Neural cell (in vitro differentiated cells): ENCODE measurements at regions not wholly inside any gene's neighbourhood (a gene's known extent, or its start where the extent isn't known, plus 50 kb on each side); places are given as distances from the start of the nearest gene placed in this dataset.

Experiments
- H2AFZ ChIP-seq: fragments of 200-600, 300-800 bp; sonication (generic), shearing (Covaris generic); 2 replicates; pipeline ENCODE4 v1.6.0; 2014; ENCODE audit warnings: low read depth, mild to moderate bottlenecking, antibody characterized with exemption, low read length, moderate library complexity
- H3F3A ChIP-seq: fragments of 200-600 bp; shearing (Covaris generic); 2 replicates; pipeline ENCODE4 v1.6.1; 2016; ENCODE audit warnings: mild to moderate bottlenecking, moderate library complexity, mixed read lengths, antibody characterized with exemption, low read length; ENCODE audit not compliant: insufficient read depth, poor library complexity, severe bottlenecking
- H3K27ac ChIP-seq: fragments of 200-600, 300-800 bp; sonication (generic), shearing (Covaris generic); 2 replicates; pipeline ENCODE4 v1.5.1; 2014; ENCODE audit warnings: mild to moderate bottlenecking, low read length, moderate library complexity
- H3K27me3 ChIP-seq: fragments of 300-800, 200-600 bp; sonication (generic), shearing (Covaris generic); 2 replicates; pipeline ENCODE4 v1.6.0; 2014; ENCODE audit warnings: mild to moderate bottlenecking, low read depth, low read length, moderate library complexity; ENCODE audit not compliant: insufficient read depth
- H3K36me3 ChIP-seq: fragments of 300-800, 200-600 bp; sonication (generic), shearing (Covaris generic); 2 replicates; pipeline ENCODE4 v1.5.1; 2014; ENCODE audit warnings: mild to moderate bottlenecking, antibody characterized with exemption, low read length, moderate library complexity; ENCODE audit not compliant: insufficient read depth
- H3K4me2 ChIP-seq: fragments of 300-800, 200-600 bp; sonication (generic), shearing (Covaris generic); 2 replicates; pipeline ENCODE4 v1.6.0; 2014; ENCODE audit warnings: mild to moderate bottlenecking, low read length
- H3K4me3 ChIP-seq: fragments of 300-800, 200-600 bp; sonication (generic), shearing (Covaris generic); 2 replicates; pipeline ENCODE4 v1.5.1; 2014; ENCODE audit warnings: mild to moderate bottlenecking, low read length, moderate library complexity
- H3K79me2 ChIP-seq: fragments of 200-600 bp; shearing (Covaris generic); replicated peaks from 2 replicates; pipeline ENCODE4 v1.6.0; 2014; ENCODE audit warnings: mild to moderate bottlenecking, low read length, moderate library complexity; ENCODE audit not compliant: insufficient read depth
- H3K9ac ChIP-seq: fragments of 300-800, 200-600 bp; sonication (generic), shearing (Covaris generic); 2 replicates; pipeline ENCODE4 v1.6.1; 2016; ENCODE audit warnings: mild to moderate bottlenecking, low read length, mixed read lengths
- H3K9me2 ChIP-seq: fragments of 200-600 bp; shearing (Covaris generic); 2 replicates; pipeline ENCODE4 v1.6.1; 2016; ENCODE audit warnings: mild to moderate bottlenecking, low read length, mixed read lengths; ENCODE audit not compliant: insufficient read depth
- H3K9me3 ChIP-seq: fragments of 200-600, 300-800 bp; sonication (generic), shearing (Covaris generic); 2 replicates; pipeline ENCODE4 v1.6.1; 2016; ENCODE audit warnings: mild to moderate bottlenecking, mixed run types, low read length, moderate library complexity, mixed read lengths
- H4K20me1 ChIP-seq: fragments of 200-600 bp; shearing (Covaris generic); 2 replicates; pipeline ENCODE4 v1.6.1; 2016; ENCODE audit warnings: mild to moderate bottlenecking, mixed run types; ENCODE audit not compliant: insufficient read depth
- EP300 ChIP-seq: fragments of 450-650 bp; conservative IDR thresholded peaks from 2 replicates; pipeline ENCODE4 v1.6.1; 2014; ENCODE audit warnings: antibody characterized with exemption, mild to moderate bottlenecking, moderate library complexity; ENCODE audit not compliant: poor library complexity, severe bottlenecking
- EZH2 ChIP-seq: fragments of 200-600, 300-800 bp; shearing (Covaris generic), sonication (generic); IDR thresholded peaks from 2 replicates; pipeline ENCODE4 v1.6.1; 2014; ENCODE audit warnings: antibody characterized with exemption, low read length, borderline replicate concordance, mild to moderate bottlenecking; ENCODE audit not compliant: insufficient read depth, poor library complexity, severe bottlenecking
- MXI1 ChIP-seq: fragments of 450-650 bp; conservative IDR thresholded peaks from 2 replicates; pipeline ENCODE4 v1.6.1; 2014; ENCODE audit warnings: antibody characterized with exemption, mild to moderate bottlenecking; ENCODE audit not compliant: poor library complexity, severe bottlenecking
- POLR2AphosphoS5 ChIP-seq: IDR thresholded peaks from 2 replicates; pipeline ENCODE4 v1.6.1; 2012
- SMC3 ChIP-seq: fragments of 450-650 bp; conservative IDR thresholded peaks from 2 replicates; pipeline ENCODE4 v1.6.1; 2014; ENCODE audit warnings: antibody characterized with exemption, mild to moderate bottlenecking, moderate library complexity; ENCODE audit not compliant: poor library complexity
- TAF1 ChIP-seq: IDR thresholded peaks from 2 replicates; pipeline ENCODE4 v1.6.1; 2012; ENCODE audit warnings: low read depth
- TF ChIP-seq, protein P1 (sequence below): fragments of 450-650 bp; IDR thresholded peaks from 2 replicates; pipeline ENCODE4 v1.5.1; 2014; ENCODE audit warnings: antibody characterized with exemption, mild to moderate bottlenecking, moderate library complexity; ENCODE audit not compliant: poor library complexity, severe bottlenecking
- TF ChIP-seq, protein P2 (sequence below): IDR thresholded peaks from 2 replicates; pipeline ENCODE4 v1.6.1; 2012; ENCODE audit warnings: borderline replicate concordance

DNA sequence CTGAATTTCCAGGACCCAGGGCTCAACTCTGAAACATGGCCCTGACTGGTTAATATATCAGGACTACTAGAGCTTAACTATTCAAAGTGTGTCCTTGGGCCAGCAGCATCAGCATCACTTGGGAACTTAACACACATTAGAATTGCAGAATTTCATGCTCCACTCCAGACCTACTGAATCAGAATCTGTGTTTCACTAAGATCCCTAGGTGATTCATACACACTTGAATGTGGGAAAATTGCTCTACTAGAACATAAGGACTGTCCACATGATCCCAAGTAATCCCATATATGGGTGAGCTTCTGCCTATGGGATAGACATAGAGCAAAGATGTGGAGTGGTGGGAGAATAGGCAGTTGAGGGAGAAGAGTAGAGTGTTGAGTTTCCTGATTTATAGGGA is 192.5 kb upstream of the CLNK start:
- H3K9me2 ChIP-seq = no peaks in the 10 kb centered on the region
- no peak overlapping the region for H2AFZ ChIP-seq
- H3K27ac ChIP-seq = no peak overlapping the region
- H3K79me2 ChIP-seq = no peaks in the 10 kb centered on the region
- H3K9me3 ChIP-seq = no peaks in the 10 kb centered on the region
- H3K4me3 ChIP-seq = no peak overlapping the region
- no peak overlapping the region for H3K4me2 ChIP-seq
- TF ChIP-seq, protein P1, sequence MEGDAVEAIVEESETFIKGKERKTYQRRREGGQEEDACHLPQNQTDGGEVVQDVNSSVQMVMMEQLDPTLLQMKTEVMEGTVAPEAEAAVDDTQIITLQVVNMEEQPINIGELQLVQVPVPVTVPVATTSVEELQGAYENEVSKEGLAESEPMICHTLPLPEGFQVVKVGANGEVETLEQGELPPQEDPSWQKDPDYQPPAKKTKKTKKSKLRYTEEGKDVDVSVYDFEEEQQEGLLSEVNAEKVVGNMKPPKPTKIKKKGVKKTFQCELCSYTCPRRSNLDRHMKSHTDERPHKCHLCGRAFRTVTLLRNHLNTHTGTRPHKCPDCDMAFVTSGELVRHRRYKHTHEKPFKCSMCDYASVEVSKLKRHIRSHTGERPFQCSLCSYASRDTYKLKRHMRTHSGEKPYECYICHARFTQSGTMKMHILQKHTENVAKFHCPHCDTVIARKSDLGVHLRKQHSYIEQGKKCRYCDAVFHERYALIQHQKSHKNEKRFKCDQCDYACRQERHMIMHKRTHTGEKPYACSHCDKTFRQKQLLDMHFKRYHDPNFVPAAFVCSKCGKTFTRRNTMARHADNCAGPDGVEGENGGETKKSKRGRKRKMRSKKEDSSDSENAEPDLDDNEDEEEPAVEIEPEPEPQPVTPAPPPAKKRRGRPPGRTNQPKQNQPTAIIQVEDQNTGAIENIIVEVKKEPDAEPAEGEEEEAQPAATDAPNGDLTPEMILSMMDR = no peak
- H4K20me1 ChIP-seq = no peaks in the 10 kb centered on the region
- H3K36me3 ChIP-seq = no peaks in the 10 kb centered on the region
- H3K9ac ChIP-seq = no peak overlapping the region
- H3K27me3 ChIP-seq = no peaks in the 10 kb centered on the region
- no peaks in the 10 kb centered on the region for H3F3A ChIP-seq

DNA sequence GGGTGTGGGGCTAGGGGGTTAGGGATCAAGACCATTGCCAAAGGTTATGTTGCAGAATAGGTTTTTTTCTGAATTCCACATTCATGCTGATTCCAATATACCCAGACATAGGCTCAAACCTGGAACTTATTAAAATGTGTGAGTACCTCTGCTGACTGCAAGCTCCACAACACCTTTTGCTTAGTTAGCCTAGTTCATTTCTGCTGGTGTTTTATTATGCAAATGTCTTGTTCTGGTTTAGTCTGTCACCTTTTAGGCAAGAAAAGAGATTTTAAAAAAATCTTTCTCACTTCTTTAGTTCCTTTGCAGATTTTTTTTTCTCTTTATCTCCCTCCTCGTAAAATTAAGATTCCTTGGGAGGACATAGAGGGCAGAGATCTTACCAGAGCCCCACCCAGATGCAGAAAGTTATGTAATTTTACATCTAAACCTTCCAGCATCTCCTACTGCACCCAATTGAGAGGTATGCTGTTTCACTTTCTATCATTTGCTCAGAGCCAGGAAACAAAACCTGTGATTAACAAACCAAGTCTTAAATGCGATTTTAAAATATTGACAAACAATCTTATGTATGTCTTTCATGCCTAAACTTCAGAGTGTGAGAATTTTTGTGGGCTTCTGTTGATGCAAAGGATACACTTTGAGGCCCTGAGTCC is 190.7 kb upstream of the CLNK start:
- Histone ChIP-seq H2AFZ (no peak overlapping the region), H3F3A (no peaks in the 10 kb centered on the region)
- TF ChIP-seq, protein P2, sequence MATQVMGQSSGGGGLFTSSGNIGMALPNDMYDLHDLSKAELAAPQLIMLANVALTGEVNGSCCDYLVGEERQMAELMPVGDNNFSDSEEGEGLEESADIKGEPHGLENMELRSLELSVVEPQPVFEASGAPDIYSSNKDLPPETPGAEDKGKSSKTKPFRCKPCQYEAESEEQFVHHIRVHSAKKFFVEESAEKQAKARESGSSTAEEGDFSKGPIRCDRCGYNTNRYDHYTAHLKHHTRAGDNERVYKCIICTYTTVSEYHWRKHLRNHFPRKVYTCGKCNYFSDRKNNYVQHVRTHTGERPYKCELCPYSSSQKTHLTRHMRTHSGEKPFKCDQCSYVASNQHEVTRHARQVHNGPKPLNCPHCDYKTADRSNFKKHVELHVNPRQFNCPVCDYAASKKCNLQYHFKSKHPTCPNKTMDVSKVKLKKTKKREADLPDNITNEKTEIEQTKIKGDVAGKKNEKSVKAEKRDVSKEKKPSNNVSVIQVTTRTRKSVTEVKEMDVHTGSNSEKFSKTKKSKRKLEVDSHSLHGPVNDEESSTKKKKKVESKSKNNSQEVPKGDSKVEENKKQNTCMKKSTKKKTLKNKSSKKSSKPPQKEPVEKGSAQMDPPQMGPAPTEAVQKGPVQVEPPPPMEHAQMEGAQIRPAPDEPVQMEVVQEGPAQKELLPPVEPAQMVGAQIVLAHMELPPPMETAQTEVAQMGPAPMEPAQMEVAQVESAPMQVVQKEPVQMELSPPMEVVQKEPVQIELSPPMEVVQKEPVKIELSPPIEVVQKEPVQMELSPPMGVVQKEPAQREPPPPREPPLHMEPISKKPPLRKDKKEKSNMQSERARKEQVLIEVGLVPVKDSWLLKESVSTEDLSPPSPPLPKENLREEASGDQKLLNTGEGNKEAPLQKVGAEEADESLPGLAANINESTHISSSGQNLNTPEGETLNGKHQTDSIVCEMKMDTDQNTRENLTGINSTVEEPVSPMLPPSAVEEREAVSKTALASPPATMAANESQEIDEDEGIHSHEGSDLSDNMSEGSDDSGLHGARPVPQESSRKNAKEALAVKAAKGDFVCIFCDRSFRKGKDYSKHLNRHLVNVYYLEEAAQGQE = no peak
- no peak for TF ChIP-seq SMC3
- TF ChIP-seq EZH2 = no peak
- TF ChIP-seq TAF1 = no peak

DNA sequence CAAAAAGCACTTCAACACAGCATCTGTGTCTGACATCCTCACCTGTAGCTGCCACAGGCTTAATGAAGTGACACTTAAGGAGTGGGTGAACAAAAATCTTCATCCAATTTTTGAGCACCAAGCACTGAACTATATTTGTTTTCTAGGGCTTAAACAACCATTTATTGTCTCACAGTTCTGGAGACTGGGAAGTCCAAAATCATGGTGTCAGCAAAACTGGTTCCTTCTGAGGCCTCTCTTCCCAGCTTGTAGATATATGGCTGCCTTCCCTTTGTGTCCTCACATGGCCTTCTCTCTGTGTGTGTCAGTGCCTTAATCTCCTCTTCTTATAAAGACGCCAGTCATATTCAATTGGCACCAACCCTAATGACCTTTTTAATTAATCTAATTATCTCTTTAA is 189.2 kb upstream of the CLNK start:
- Histone ChIP-seq H3K27ac (no peak overlapping the region), H3K79me2 (no peaks in the 10 kb centered on the region), H3K9me2 (no peaks in the 10 kb centered on the region), H3K36me3 (no peaks in the 10 kb centered on the region), H2AFZ (no peak overlapping the region), H3K27me3 (no peaks in the 10 kb centered on the region), H3K4me2 (no peak overlapping the region), H3K9me3 (no peaks in the 10 kb centered on the region), H3K9ac (no peak overlapping the region), H3K4me3 (no peak overlapping the region), H3F3A (no peaks in the 10 kb centered on the region), H4K20me1 (no peaks in the 10 kb centered on the region)
- no peak for TF ChIP-seq POLR2AphosphoS5
- TF ChIP-seq, protein P2 = no peak
- no peak for TF ChIP-seq MXI1
- TF ChIP-seq EZH2 = no peak
- no peak for TF ChIP-seq EP300

More for the DNA sequence above, 190.7 kb upstream of the CLNK start:
- Histone ChIP-seq H3K4me3 (no peak overlapping the region), H3K27ac (no peak overlapping the region), H3K4me2 (no peak overlapping the region), H3K36me3 (no peaks in the 10 kb centered on the region), H3K9me3 (no peaks in the 10 kb centered on the region), H4K20me1 (no peaks in the 10 kb centered on the region), H3K9me2 (no peaks in the 10 kb centered on the region), H3K9ac (no peak overlapping the region), H3K27me3 (no peaks in the 10 kb centered on the region), H3K79me2 (no peaks in the 10 kb centered on the region)
